H9 (cell line): ENCODE measurements at regions not wholly inside any gene's neighbourhood (a gene's known extent, or its start where the extent isn't known, plus 50 kb on each side); places are given as distances from the start of the nearest gene placed in this dataset.

Experiments
- DNase-seq: peaks from one replicate; pipeline ENCODE4 v3.0.0-alpha.2; 2017
- H2AFZ ChIP-seq: one replicate; pipeline ENCODE4 v1.6.1; 2013; ENCODE audit warnings: mild to moderate bottlenecking, low read length, control low read depth, moderate library complexity
- H2AK5ac ChIP-seq: 2 replicates; pipeline ENCODE4 v1.6.1; 2013; ENCODE audit warnings: low read length, control low read depth, mixed read lengths; ENCODE audit not compliant: insufficient read length
- H2BK120ac ChIP-seq: one replicate; pipeline ENCODE4 v1.6.1; 2013; ENCODE audit warnings: low read depth, mild to moderate bottlenecking, low read length, control low read depth, inconsistent platforms; ENCODE audit not compliant: poor library complexity, severe bottlenecking
- H2BK12ac ChIP-seq: 2 replicates; pipeline ENCODE4 v1.6.1; 2013; ENCODE audit warnings: low read length, control low read depth, mixed read lengths, low read depth; ENCODE audit not compliant: insufficient read length
- H2BK15ac ChIP-seq: 2 replicates; pipeline ENCODE4 v1.6.1; 2013; ENCODE audit warnings: low read depth, low read length, control low read depth
- H2BK20ac ChIP-seq: one replicate; pipeline ENCODE4 v1.6.1; 2013; ENCODE audit warnings: low read depth, mild to moderate bottlenecking, low read length, control low read depth, inconsistent platforms; ENCODE audit not compliant: poor library complexity, severe bottlenecking
- H2BK5ac ChIP-seq: 2 replicates; pipeline ENCODE4 v1.6.1; 2013; ENCODE audit warnings: low read length, control low read depth, mixed read lengths; ENCODE audit not compliant: insufficient read length
- H3K14ac ChIP-seq: 2 replicates; pipeline ENCODE4 v1.6.1; 2013; ENCODE audit warnings: low read length, control low read depth; ENCODE audit not compliant: insufficient read depth
- H3K18ac ChIP-seq: 2 replicates; pipeline ENCODE4 v1.6.1; 2013; ENCODE audit warnings: low read depth, mild to moderate bottlenecking, mixed read lengths, low read length, control low read depth; ENCODE audit not compliant: insufficient read length
- H3K23ac ChIP-seq: 2 replicates; pipeline ENCODE4 v1.6.1; 2013; ENCODE audit warnings: low read length, control low read depth, mixed read lengths, low read depth; ENCODE audit not compliant: insufficient read length
- H3K23me2 ChIP-seq: 2 replicates; pipeline ENCODE4 v1.6.1; 2013; ENCODE audit warnings: low read depth, mild to moderate bottlenecking, mixed read lengths, low read length, control low read depth; ENCODE audit not compliant: insufficient read length, poor library complexity, severe bottlenecking
- H3K27ac ChIP-seq: 2 replicates; pipeline ENCODE4 v1.5.1; 2013; ENCODE audit warnings: low read length, control low read depth, mixed read lengths, low read depth; ENCODE audit not compliant: insufficient read length
- H3K27me3 ChIP-seq: 2 replicates; pipeline ENCODE4 v1.6.1; 2013; ENCODE audit warnings: low read length, control low read depth, inconsistent platforms; ENCODE audit not compliant: insufficient read depth
- H3K4ac ChIP-seq: 2 replicates; pipeline ENCODE4 v1.6.1; 2013; ENCODE audit warnings: low read depth, mild to moderate bottlenecking, control low read depth, inconsistent platforms, low read length, moderate library complexity
- H3K4me1 ChIP-seq: 2 replicates; pipeline ENCODE4 v1.6.1; 2013; ENCODE audit warnings: low read length, control low read depth, inconsistent platforms; ENCODE audit not compliant: insufficient read depth
- H3K4me2 ChIP-seq: 2 replicates; pipeline ENCODE4 v1.6.1; 2013; ENCODE audit warnings: low read length, control low read depth, mixed read lengths; ENCODE audit not compliant: insufficient read length, insufficient read depth
- H3K56ac ChIP-seq: 2 replicates; pipeline ENCODE4 v1.6.1; 2013; ENCODE audit warnings: low read depth, mild to moderate bottlenecking, mixed read lengths, low read length, control low read depth; ENCODE audit not compliant: insufficient read length
- H3K79me1 ChIP-seq: 2 replicates; pipeline ENCODE4 v1.6.1; 2013; ENCODE audit warnings: low read depth, mild to moderate bottlenecking, moderate library complexity, low read length, control low read depth, inconsistent platforms; ENCODE audit not compliant: insufficient read depth, poor library complexity, severe bottlenecking
- H3K79me2 ChIP-seq: 2 replicates; pipeline ENCODE4 v1.6.1; 2013; ENCODE audit warnings: low read length, control low read depth, inconsistent platforms; ENCODE audit not compliant: insufficient read depth
- H3K9ac ChIP-seq: 2 replicates; pipeline ENCODE4 v1.6.1; 2013; ENCODE audit warnings: low read length, control low read depth, mixed read lengths; ENCODE audit not compliant: insufficient read length; ENCODE audit errors: extremely low read depth
- H3K9me3 ChIP-seq: one replicate; pipeline ENCODE4 v1.6.1; 2013; ENCODE audit warnings: low read depth, low read length, inconsistent platforms; ENCODE audit not compliant: control insufficient read depth
- H3T11ph ChIP-seq: one replicate; pipeline ENCODE4 v1.6.1; 2013; ENCODE audit warnings: mild to moderate bottlenecking, low read length, control low read depth, inconsistent platforms
- H4K20me1 ChIP-seq: one replicate; pipeline ENCODE4 v1.6.1; 2013; ENCODE audit not compliant: control insufficient read depth, insufficient read length, insufficient read depth
- H4K5ac ChIP-seq: 2 replicates; pipeline ENCODE4 v1.6.1; 2013; ENCODE audit warnings: low read depth, mild to moderate bottlenecking, mixed read lengths, low read length, control low read depth; ENCODE audit not compliant: insufficient read length
- H4K8ac ChIP-seq: replicated peaks from 2 replicates; pipeline ENCODE4 v1.6.1; 2013; ENCODE audit warnings: low read length, control low read depth, mixed read lengths, low read depth; ENCODE audit not compliant: insufficient read length
- H4K91ac ChIP-seq: 2 replicates; pipeline ENCODE4 v1.6.1; 2013; ENCODE audit warnings: low read depth, mild to moderate bottlenecking, moderate library complexity, mixed read lengths, low read length, control low read depth; ENCODE audit not compliant: insufficient read length
- H3K27ac Mint-ChIP-seq, 3 experiments: 2 replicates in 2 of 3; 3 replicates in 1 of 3; pipeline ENCODE4 v1.8.0; 2020 to 2021; ENCODE audit warnings: mixed read lengths in 3 of 3, mild to moderate bottlenecking in 1 of 3, moderate library complexity in 1 of 3
- H3K27me3 Mint-ChIP-seq: 2 replicates; pipeline ENCODE4 v1.8.0; 2021; ENCODE audit warnings: low read depth, mild to moderate bottlenecking, moderate library complexity, mixed read lengths
- H3K36me3 Mint-ChIP-seq, 3 experiments: 2 replicates in 2 of 3; 3 replicates in 1 of 3; pipeline ENCODE4 v1.8.0; 2020 to 2021; ENCODE audit warnings: low read depth in 3 of 3, mixed read lengths in 3 of 3; ENCODE audit not compliant: insufficient read depth in 1 of 3
- H3K4me1 Mint-ChIP-seq, 2 experiments: 2 replicates each; pipeline ENCODE4 v1.8.0; 2020; ENCODE audit warnings: mixed read lengths in 2 of 2
- H3K4me3 Mint-ChIP-seq, 2 experiments: 2 replicates in 1 of 2; 3 replicates in 1 of 2; pipeline ENCODE4 v1.8.0; 2020 to 2021; ENCODE audit warnings: mild to moderate bottlenecking in 2 of 2, mixed read lengths in 2 of 2, moderate library complexity in 1 of 2
- H3K9me3 Mint-ChIP-seq, 2 experiments: 2 replicates in 1 of 2; 3 replicates in 1 of 2; pipeline ENCODE4 v1.8.0; 2020; ENCODE audit warnings: mild to moderate bottlenecking in 2 of 2, mixed read lengths in 2 of 2, moderate library complexity in 1 of 2
- CTCF ChIP-seq: fragments of 200-600 bp; sonication (generic); conservative IDR thresholded peaks from 3 replicates; pipeline ENCODE4 v1.8.0; 2021; ENCODE audit warnings: antibody characterized with exemption, mild to moderate bottlenecking
- WGBS: extraction: QIAGEN DNeasy Blood & Tissue Kit; methylation state at CpG from one replicate; pipeline ENCODE4 v1.1.7; 2013; ENCODE audit warnings: missing lambda C conversion rate, low lambda C conversion rate, mixed read lengths; ENCODE audit not compliant: insufficient read length; ENCODE audit errors: extremely low coverage; 5-methylcytosine and 5-hydroxymethylcytosine counted together

DNA sequence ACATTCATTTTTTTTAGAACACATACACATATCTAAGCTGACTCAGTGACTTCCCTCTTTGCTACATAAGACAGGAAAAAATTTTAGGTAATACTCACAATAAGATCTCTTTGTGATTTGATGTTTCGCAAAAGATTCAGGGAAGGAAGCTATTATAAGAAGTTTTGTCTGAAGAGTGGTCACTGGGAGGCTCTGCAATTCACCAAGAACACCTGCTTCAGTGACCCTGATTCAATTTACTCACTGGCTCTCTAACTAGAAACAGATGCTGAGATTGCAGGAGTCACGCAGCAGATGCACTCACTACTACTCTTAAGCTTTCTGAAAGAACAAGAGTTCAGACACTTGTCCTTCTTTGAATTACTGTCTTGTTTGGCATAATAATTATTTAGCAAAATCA is 193.6 kb upstream of the DDI1 start:
- Histone ChIP-seq H3K4me1 (no peaks in the 10 kb centered on the region; the same call in 1 of the 2 replicates), H3K79me2 (no peaks in the 10 kb centered on the region), H2BK20ac (no peak overlapping the region), H4K8ac (no peak overlapping the region), H3K23ac (no peak overlapping the region), H4K20me1 (no peaks in the 10 kb centered on the region), H3K27me3 (no peaks in the 10 kb centered on the region), H3K14ac (no peak overlapping the region), H2BK120ac (no peak overlapping the region), H2BK15ac (no peak overlapping the region), H3K9ac (no peak overlapping the region), H3K23me2 (no peaks in the 10 kb centered on the region), H2AK5ac (no peak overlapping the region), H2BK5ac (no peak overlapping the region), H4K91ac (no peak overlapping the region), H3K56ac (no peak overlapping the region), H4K5ac (no peak overlapping the region), H3K4me2 (no peak overlapping the region), H3K79me1 (no peaks in the 10 kb centered on the region), H3K9me3 (no peaks in the 10 kb centered on the region), H3K4ac (no peak overlapping the region), H2AFZ (no peak overlapping the region), H2BK12ac (no peak overlapping the region), H3T11ph (no peak overlapping the region), H3K27ac (no peak overlapping the region), H3K18ac (no peak overlapping the region)
- no peaks in the 10 kb centered on the region for H3K36me3 Mint-ChIP-seq
- H3K9me3 Mint-ChIP-seq = no peaks in the 10 kb centered on the region
- H3K27ac Mint-ChIP-seq = no peak overlapping the region; a peak in 1 of 7 replicates
- H3K4me1 Mint-ChIP-seq = peaks cover 0 to 2% of the 10 kb centered on the region in 2 experiments; a peak in 1 of 4 replicates
- no peaks in the 10 kb centered on the region for H3K27me3 Mint-ChIP-seq
- no CpG with 5 or more reads among the region's 2 CpGs for WGBS
- TF ChIP-seq CTCF = no peak
- H3K4me3 Mint-ChIP-seq = no peak overlapping the region
- DNase-seq = no peak
